IPS DF 6.9 (cell line): ENCODE measurements at regions not wholly inside any gene's neighbourhood (a gene's known extent, or its start where the extent isn't known, plus 50 kb on each side); places are given as distances from the start of the nearest gene placed in this dataset.

Source experiments
- DNase-seq: peaks from one replicate; pipeline ENCODE4 v3.0.0-alpha.2; 2013; ENCODE audit warnings: low read depth, low spot score
- H3K27ac ChIP-seq: one replicate; pipeline ENCODE4 v1.5.1; 2013; ENCODE audit warnings: low read length, control low read depth
- H3K27me3 ChIP-seq: 2 replicates; pipeline ENCODE4 v1.6.1; 2013; ENCODE audit warnings: mild to moderate bottlenecking, low read length; ENCODE audit not compliant: control insufficient read depth, insufficient read depth
- H3K36me3 ChIP-seq: 2 replicates; pipeline ENCODE4 v1.6.1; 2013; ENCODE audit warnings: low read length; ENCODE audit not compliant: control insufficient read depth, insufficient read depth
- H3K4me1 ChIP-seq: 2 replicates; pipeline ENCODE4 v1.6.1; 2013; ENCODE audit warnings: low read length; ENCODE audit not compliant: control insufficient read depth, insufficient read depth
- H3K4me3 ChIP-seq: 2 replicates; pipeline ENCODE4 v1.5.1; 2013; ENCODE audit warnings: mild to moderate bottlenecking, low read length
- H3K9me3 ChIP-seq: 2 replicates; pipeline ENCODE4 v1.6.1; 2013; ENCODE audit warnings: low read length, inconsistent platforms; ENCODE audit not compliant: control insufficient read depth, insufficient read depth
- WGBS: extraction: QIAGEN DNeasy Blood & Tissue Kit; methylation state at CpG from one replicate; pipeline ENCODE4 v1.1.7; 2013; ENCODE audit warnings: mixed read lengths, missing lambda C conversion rate; ENCODE audit not compliant: insufficient read length, insufficient coverage; 5-methylcytosine and 5-hydroxymethylcytosine counted together

- Histone ChIP-seq H3K4me3 (no peak overlapping the region), H3K27me3 (no peaks in the 10 kb centered on the region), H3K9me3 (no peaks in the 10 kb centered on the region), H3K4me1 (no peaks in the 10 kb centered on the region), H3K27ac (no peak overlapping the region), H3K36me3 (no peaks in the 10 kb centered on the region)
- no CpG with 5 or more reads among the region's 5 CpGs for WGBS
- DNase-seq = no peak
Observed at GRCh38 chr11:127574478-127574877, 573.9 kb upstream of the KIRREL3 start.

- WGBS = no CpG with 5 or more reads among the region's 3 CpGs
- Histone ChIP-seq H3K9me3 (no peaks in the 10 kb centered on the region), H3K27ac (no peak overlapping the region), H3K36me3 (no peaks in the 10 kb centered on the region), H3K27me3 (no peaks in the 10 kb centered on the region), H3K4me3 (no peak overlapping the region), H3K4me1 (no peaks in the 10 kb centered on the region; the same call in 1 of the 2 replicates)
- DNase-seq = no peak
Observed at GRCh38 chr11:127568891-127569290, 568.3 kb upstream of the KIRREL3 start.

GRCh38 chr11:127567237-127567932 is 566.8 kb upstream of the KIRREL3 start:
- H3K4me1 ChIP-seq = no peaks in the 10 kb centered on the region; the same call in 1 of the 2 replicates
- H3K27ac ChIP-seq = no peak overlapping the region
- DNase-seq = no peak
- no CpG with 5 or more reads among the region's 2 CpGs for WGBS
- no peaks in the 10 kb centered on the region for H3K9me3 ChIP-seq
- H3K27me3 ChIP-seq = no peaks in the 10 kb centered on the region
- no peak overlapping the region for H3K4me3 ChIP-seq
- H3K36me3 ChIP-seq = no peaks in the 10 kb centered on the region

GRCh38 chr11:127564810-127565209 is 564.2 kb upstream of the KIRREL3 start:
- H3K4me3 ChIP-seq = no peak overlapping the region
- no peak overlapping the region for H3K27ac ChIP-seq
- H3K36me3 ChIP-seq = no peaks in the 10 kb centered on the region
- H3K9me3 ChIP-seq = no peaks in the 10 kb centered on the region
- DNase-seq = no peak
- H3K4me1 ChIP-seq = peaks cover 2% of the 10 kb centered on the region; the same call in 1 of the 2 replicates
- no CpG with 5 or more reads among the region's 4 CpGs for WGBS
- H3K27me3 ChIP-seq = no peaks in the 10 kb centered on the region

GRCh38 chr11:127559978-127560377 is 559.4 kb upstream of the KIRREL3 start:
- Histone ChIP-seq H3K4me1 (0 out of 2 replicates have a peak, but pooled peaks cover 2% of the 10 kb centered on the region), H3K36me3 (no peaks in the 10 kb centered on the region), H3K9me3 (no peaks in the 10 kb centered on the region), H3K27me3 (no peaks in the 10 kb centered on the region), H3K4me3 (no peak overlapping the region), H3K27ac (no peak overlapping the region)
- DNase-seq = no peak
- no CpG with 5 or more reads among the region's 2 CpGs for WGBS

- no peaks in the 10 kb centered on the region for H3K36me3 ChIP-seq
- no peak overlapping the region for H3K4me3 ChIP-seq
- WGBS = no CpG with 5 or more reads among the region's 6 CpGs
- no peaks in the 10 kb centered on the region; the same call in 1 of the 2 replicates for H3K4me1 ChIP-seq
- no peaks in the 10 kb centered on the region; the same call in 1 of the 2 replicates for H3K27me3 ChIP-seq
- no peaks in the 10 kb centered on the region for H3K9me3 ChIP-seq
- no peak for DNase-seq
- H3K27ac ChIP-seq = no peak overlapping the region
Observed at GRCh38 chr11:127552446-127552845, 551.9 kb upstream of the KIRREL3 start.

GRCh38 chr11:127531167-127531566 is 530.6 kb upstream of the KIRREL3 start:
- no CpG with 5 or more reads among the region's 3 CpGs for WGBS
- H3K9me3 ChIP-seq = no peaks in the 10 kb centered on the region
- no peak overlapping the region for H3K27ac ChIP-seq
- H3K4me1 ChIP-seq = no peaks in the 10 kb centered on the region
- no peaks in the 10 kb centered on the region for H3K27me3 ChIP-seq
- no peaks in the 10 kb centered on the region for H3K36me3 ChIP-seq
- H3K4me3 ChIP-seq = no peak overlapping the region
- no peak for DNase-seq

GRCh38 chr11:127528297-127528696 is 527.7 kb upstream of the KIRREL3 start:
- no peaks in the 10 kb centered on the region for H3K4me1 ChIP-seq
- H3K27ac ChIP-seq = no peak overlapping the region
- H3K27me3 ChIP-seq = no peaks in the 10 kb centered on the region
- H3K9me3 ChIP-seq = no peaks in the 10 kb centered on the region
- no peak for DNase-seq
- WGBS = no CpG with 5 or more reads among the region's 3 CpGs
- no peak overlapping the region for H3K4me3 ChIP-seq
- H3K36me3 ChIP-seq = no peaks in the 10 kb centered on the region

- DNase-seq = no peak
Observed at GRCh38 chr11:127524618-127525017, 524.0 kb upstream of the KIRREL3 start.

GRCh38 chr11:127521413-127521812 is 520.8 kb upstream of the KIRREL3 start:
- Histone ChIP-seq H3K4me3 (no peak overlapping the region), H3K36me3 (no peaks in the 10 kb centered on the region), H3K9me3 (no peaks in the 10 kb centered on the region), H3K27me3 (no peaks in the 10 kb centered on the region), H3K4me1 (no peaks in the 10 kb centered on the region), H3K27ac (no peak overlapping the region)
- WGBS = no CpG with 5 or more reads among the region's 2 CpGs
- DNase-seq = no peak

More at GRCh38 chr11:127524618-127525017, 524.0 kb upstream of the KIRREL3 start:
- Histone ChIP-seq H3K9me3 (no peaks in the 10 kb centered on the region), H3K27ac (no peak overlapping the region), H3K36me3 (no peaks in the 10 kb centered on the region), H3K4me1 (no peaks in the 10 kb centered on the region), H3K27me3 (no peaks in the 10 kb centered on the region), H3K4me3 (no peak overlapping the region)
- WGBS = no CpG with 5 or more reads among the region's 4 CpGs

GRCh38 chr11:127507851-127508250 is 507.3 kb upstream of the KIRREL3 start:
- no peak overlapping the region for H3K27ac ChIP-seq
- H3K36me3 ChIP-seq = no peaks in the 10 kb centered on the region
- H3K9me3 ChIP-seq = no peaks in the 10 kb centered on the region
- H3K4me3 ChIP-seq = no peak overlapping the region
- no peak for DNase-seq
- WGBS = no CpG with 5 or more reads among the region's 1 CpG
- no peaks in the 10 kb centered on the region for H3K4me1 ChIP-seq
- no peaks in the 10 kb centered on the region for H3K27me3 ChIP-seq
